K562 (cell line): ENCODE measurements at regions not wholly inside any gene's neighbourhood (a gene's known extent, or its start where the extent isn't known, plus 50 kb on each side); places are given as distances from the start of the nearest gene placed in this dataset.

Experiments
- ATAC-seq: fragments of 200-7000 bp; cut with Tn5 transposase; 3 replicates; pipeline ENCODE4 v1.9.1; 2020; ENCODE audit warnings: moderate library complexity
- BruUV-seq: library from RNA; stranded (reverse); fragments of 400-500 nt; replicated peaks from 2 replicates; lab custom pipeline; 2021; lab: Mats Ljungman, UMichigan
- CTCF ChIA-PET: fragments of 300-600 bp; formaldehyde crosslinking; extraction: SDS; loops from one replicate; lab custom pipeline; 2021; ENCODE audit warnings: low intra/inter-chr PET ratio; lab: Yijun Ruan, JAX
- POLR2A ChIA-PET: fragments of 300-600, 350-650 bp; sonication (Branson Sonifier 250); formaldehyde crosslinking; extraction: SDS; loops from one replicate; lab custom pipeline; 2021; ENCODE audit warnings: antibody characterized with exemption, inconsistent platforms; lab: Yijun Ruan, JAX
- DNase-seq, 4 experiments: peaks; one replicate each; pipeline versions ENCODE4 v3.0.0 to v3.0.0-alpha.2; 2011 to 2018; ENCODE audit warnings: low spot score in 3 of 4, mixed read lengths in 3 of 4; ENCODE audit errors: extremely low read depth in 1 of 4
- FAIRE-seq: peaks from 2 replicates; lab custom pipeline; 2011; peaks lifted over from hg19 to GRCh38; lab: Jason Lieb, UNC
- H2AFZ ChIP-seq: 2 replicates; pipeline ENCODE4 v1.6.0; 2011; ENCODE audit warnings: low read depth, low read length, control low read depth, inconsistent platforms
- H3K27ac ChIP-seq: fragments of 200-600 bp; 3 replicates; pipeline ENCODE4 v1.8.0; 2011; ENCODE audit warnings: low read depth, mild to moderate bottlenecking, control low read depth, inconsistent platforms, low read length, moderate library complexity, mixed read lengths; ENCODE audit errors: extremely low read depth
- H3K27me3 ChIP-seq, 2 experiments: fragments of 300-600 bp in 1 of 2; 2 replicates in 1 of 2; 3 replicates in 1 of 2; pipeline versions ENCODE4 v1.6.0 to v1.8.0; 2011; ENCODE audit warnings: inconsistent platforms in 2 of 2, low read length in 2 of 2, mild to moderate bottlenecking in 1 of 2, mixed read lengths in 1 of 2, moderate library complexity in 1 of 2; ENCODE audit not compliant: control insufficient read depth in 2 of 2, insufficient read depth in 2 of 2
- H3K36me3 ChIP-seq: fragments of 300-600 bp; 3 replicates; pipeline ENCODE4 v1.8.0; 2011; ENCODE audit warnings: mild to moderate bottlenecking, low read length, inconsistent platforms; ENCODE audit not compliant: control insufficient read depth, insufficient read depth
- H3K4me1 ChIP-seq, 2 experiments: fragments of 200-600 bp in 1 of 2; replicated peaks in 1 of 2; 2 replicates in 1 of 2; 3 replicates in 1 of 2; pipeline versions ENCODE4 v1.5.1 to v1.8.0; 2011; ENCODE audit warnings: inconsistent platforms in 2 of 2, low read length in 2 of 2, mild to moderate bottlenecking in 1 of 2, mixed read lengths in 1 of 2, moderate library complexity in 1 of 2; ENCODE audit not compliant: control insufficient read depth in 2 of 2, insufficient read depth in 2 of 2
- H3K4me2 ChIP-seq: 2 replicates; pipeline ENCODE4 v1.6.1; 2011; ENCODE audit warnings: low read length, control low read depth, inconsistent platforms, mixed read lengths; ENCODE audit not compliant: insufficient read depth
- H3K4me3 ChIP-seq: fragments of 200-600 bp; sonication (generic), shearing (Covaris generic); 2 replicates; pipeline ENCODE4 v1.5.1; 2016; ENCODE audit warnings: control low read depth, inconsistent platforms
- H3K79me2 ChIP-seq: fragments of 200-600 bp; 3 replicates; pipeline ENCODE4 v1.8.0; 2011; ENCODE audit warnings: low read length, inconsistent platforms; ENCODE audit not compliant: control insufficient read depth, insufficient read depth
- H3K9ac ChIP-seq, 2 experiments: 2 replicates each; pipeline versions ENCODE4 v1.6.0 to v1.6.1; 2011; ENCODE audit warnings: low read depth in 2 of 2, low read length in 2 of 2, control low read depth in 1 of 2, inconsistent platforms in 1 of 2, mild to moderate bottlenecking in 1 of 2, mixed read lengths in 1 of 2; ENCODE audit not compliant: insufficient read depth in 1 of 2
- H3K9me1 ChIP-seq: one replicate; pipeline ENCODE4 v1.6.0; 2011; ENCODE audit warnings: inconsistent platforms, mild to moderate bottlenecking, low read length, moderate library complexity; ENCODE audit not compliant: control insufficient read depth, insufficient read depth
- H3K9me3 ChIP-seq: replicated peaks from 2 replicates; pipeline ENCODE4 v1.5.1; 2011; ENCODE audit warnings: low read depth, low read length, inconsistent platforms; ENCODE audit not compliant: control insufficient read depth, insufficient read depth
- H4K20me1 ChIP-seq: replicated peaks from 2 replicates; pipeline ENCODE4 v1.6.1; 2011; ENCODE audit warnings: low read length, inconsistent platforms, mixed read lengths; ENCODE audit not compliant: control insufficient read depth, insufficient read depth
- FOXK1 ChIP-seq: sonication (generic); formaldehyde crosslinking; IDR thresholded peaks from 2 replicates; pipeline ENCODE4 v1.8.0; 2022; ENCODE audit warnings: missing genetic modification reagents, mild to moderate bottlenecking, borderline replicate concordance
- SMARCA4 ChIP-seq: fragments of 450-650 bp; IDR thresholded peaks from 2 replicates; pipeline ENCODE4 v1.6.1; 2016
- SRSF7 ChIP-seq: fragments of 200-400 bp; formaldehyde crosslinking; optimal IDR thresholded peaks from 2 replicates; pipeline ENCODE3; 2017; ENCODE audit warnings: mild to moderate bottlenecking, low read depth, low read length
- ZNF140 ChIP-seq: fragments of 250-450 bp; sonication (Bioruptor Pico); IDR thresholded peaks from 2 replicates; pipeline ENCODE4 v1.8.0; 2021; ENCODE audit warnings: moderate library complexity, mild to moderate bottlenecking, inconsistent platforms
- ZNF24 ChIP-seq: fragments of 450-650 bp; IDR thresholded peaks from 2 replicates; pipeline ENCODE4 v1.6.1; 2016
- ZNF407 ChIP-seq: fragments of 450-650 bp; IDR thresholded peaks from 2 replicates; pipeline ENCODE4 v1.6.1; 2016; ENCODE audit warnings: low read depth
- in situ Hi-C: fragments of 300-500 bp; cut with MboI; formaldehyde crosslinking; loops from 4 replicates; pipeline ENCODE4 v1.15.0; 2018; ENCODE audit warnings: inconsistent platforms, mixed read lengths
- intact Hi-C: fragments of 100-400 bp; cut with micrococcal nuclease; formaldehyde crosslinking; loops from 2 replicates; pipeline ENCODE4 v1.14.2; 2022
- TF ChIP-seq, protein P1 (sequence below): sonication (generic); formaldehyde crosslinking; IDR thresholded peaks from 2 replicates; pipeline ENCODE4 v1.8.0; 2023; ENCODE audit warnings: missing genetic modification reagents, mild to moderate bottlenecking, borderline replicate concordance

DNA sequence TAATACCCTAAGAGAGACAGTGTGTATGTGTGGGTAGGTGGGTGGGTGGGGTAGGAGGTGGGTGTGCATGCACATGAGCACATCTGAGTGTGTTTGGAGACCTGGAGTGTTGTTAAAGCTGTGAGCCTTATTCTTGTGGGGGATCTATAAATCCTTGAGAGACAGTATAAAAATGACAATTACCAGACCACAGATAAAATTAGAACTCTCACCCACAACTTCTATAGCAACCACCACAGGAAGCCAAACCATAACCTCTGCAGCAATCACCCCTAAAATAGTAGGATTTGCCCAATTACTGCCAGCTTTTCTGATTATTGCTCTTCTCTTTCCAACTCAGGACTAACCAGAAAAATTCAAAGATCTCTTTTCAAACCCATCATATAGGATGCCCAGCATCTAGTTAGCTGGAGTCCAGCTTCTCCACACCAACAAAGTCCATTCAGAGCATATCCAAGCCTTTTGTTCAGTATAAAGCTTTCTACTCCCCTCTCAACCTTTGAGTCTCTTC, 93.4 kb upstream of the SLITRK1 start:
- Histone ChIP-seq H3K9me1 (no peaks in the 10 kb centered on the region), H4K20me1 (no peaks in the 10 kb centered on the region), H3K4me2 (no peak overlapping the region), H3K36me3 (no peaks in the 10 kb centered on the region), H3K79me2 (no peaks in the 10 kb centered on the region), H3K27me3 (no peaks in the 10 kb centered on the region), H3K9me3 (no peaks in the 10 kb centered on the region), H3K4me1 (no peaks in the 10 kb centered on the region), H2AFZ (no peak overlapping the region), H3K27ac (no peak overlapping the region), H3K4me3 (no peak overlapping the region), H3K9ac (no peak overlapping the region)
- ChIA-PET POLR2A (no interaction called here), CTCF (no interaction called here)
- ATAC-seq: no peak
- in situ Hi-C loops: no loop called here
- FAIRE-seq: no peak
- BruUV-seq: no TSS peak
- no peak for DNase-seq
- TF ChIP-seq FOXK1 (CRISPR knock-in tag) (no peak), ZNF407 (no peak), ZNF140 (CRISPR knock-in tag) (no peak), ZNF24 (no peak), SMARCA4 (no peak), SRSF7 (no peak)
- TF ChIP-seq, protein P1, sequence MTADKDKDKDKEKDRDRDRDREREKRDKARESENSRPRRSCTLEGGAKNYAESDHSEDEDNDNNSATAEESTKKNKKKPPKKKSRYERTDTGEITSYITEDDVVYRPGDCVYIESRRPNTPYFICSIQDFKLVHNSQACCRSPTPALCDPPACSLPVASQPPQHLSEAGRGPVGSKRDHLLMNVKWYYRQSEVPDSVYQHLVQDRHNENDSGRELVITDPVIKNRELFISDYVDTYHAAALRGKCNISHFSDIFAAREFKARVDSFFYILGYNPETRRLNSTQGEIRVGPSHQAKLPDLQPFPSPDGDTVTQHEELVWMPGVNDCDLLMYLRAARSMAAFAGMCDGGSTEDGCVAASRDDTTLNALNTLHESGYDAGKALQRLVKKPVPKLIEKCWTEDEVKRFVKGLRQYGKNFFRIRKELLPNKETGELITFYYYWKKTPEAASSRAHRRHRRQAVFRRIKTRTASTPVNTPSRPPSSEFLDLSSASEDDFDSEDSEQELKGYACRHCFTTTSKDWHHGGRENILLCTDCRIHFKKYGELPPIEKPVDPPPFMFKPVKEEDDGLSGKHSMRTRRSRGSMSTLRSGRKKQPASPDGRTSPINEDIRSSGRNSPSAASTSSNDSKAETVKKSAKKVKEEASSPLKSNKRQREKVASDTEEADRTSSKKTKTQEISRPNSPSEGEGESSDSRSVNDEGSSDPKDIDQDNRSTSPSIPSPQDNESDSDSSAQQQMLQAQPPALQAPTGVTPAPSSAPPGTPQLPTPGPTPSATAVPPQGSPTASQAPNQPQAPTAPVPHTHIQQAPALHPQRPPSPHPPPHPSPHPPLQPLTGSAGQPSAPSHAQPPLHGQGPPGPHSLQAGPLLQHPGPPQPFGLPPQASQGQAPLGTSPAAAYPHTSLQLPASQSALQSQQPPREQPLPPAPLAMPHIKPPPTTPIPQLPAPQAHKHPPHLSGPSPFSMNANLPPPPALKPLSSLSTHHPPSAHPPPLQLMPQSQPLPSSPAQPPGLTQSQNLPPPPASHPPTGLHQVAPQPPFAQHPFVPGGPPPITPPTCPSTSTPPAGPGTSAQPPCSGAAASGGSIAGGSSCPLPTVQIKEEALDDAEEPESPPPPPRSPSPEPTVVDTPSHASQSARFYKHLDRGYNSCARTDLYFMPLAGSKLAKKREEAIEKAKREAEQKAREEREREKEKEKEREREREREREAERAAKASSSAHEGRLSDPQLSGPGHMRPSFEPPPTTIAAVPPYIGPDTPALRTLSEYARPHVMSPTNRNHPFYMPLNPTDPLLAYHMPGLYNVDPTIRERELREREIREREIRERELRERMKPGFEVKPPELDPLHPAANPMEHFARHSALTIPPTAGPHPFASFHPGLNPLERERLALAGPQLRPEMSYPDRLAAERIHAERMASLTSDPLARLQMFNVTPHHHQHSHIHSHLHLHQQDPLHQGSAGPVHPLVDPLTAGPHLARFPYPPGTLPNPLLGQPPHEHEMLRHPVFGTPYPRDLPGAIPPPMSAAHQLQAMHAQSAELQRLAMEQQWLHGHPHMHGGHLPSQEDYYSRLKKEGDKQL (CRISPR knock-in tag): no peak
- intact Hi-C loops: no loop called here
